ENCODE measurements at regions not wholly inside any gene's neighbourhood (a gene's known extent, or its start where the extent isn't known, plus 50 kb on each side); places are given as distances from the start of the nearest gene placed in this dataset.

DNA sequence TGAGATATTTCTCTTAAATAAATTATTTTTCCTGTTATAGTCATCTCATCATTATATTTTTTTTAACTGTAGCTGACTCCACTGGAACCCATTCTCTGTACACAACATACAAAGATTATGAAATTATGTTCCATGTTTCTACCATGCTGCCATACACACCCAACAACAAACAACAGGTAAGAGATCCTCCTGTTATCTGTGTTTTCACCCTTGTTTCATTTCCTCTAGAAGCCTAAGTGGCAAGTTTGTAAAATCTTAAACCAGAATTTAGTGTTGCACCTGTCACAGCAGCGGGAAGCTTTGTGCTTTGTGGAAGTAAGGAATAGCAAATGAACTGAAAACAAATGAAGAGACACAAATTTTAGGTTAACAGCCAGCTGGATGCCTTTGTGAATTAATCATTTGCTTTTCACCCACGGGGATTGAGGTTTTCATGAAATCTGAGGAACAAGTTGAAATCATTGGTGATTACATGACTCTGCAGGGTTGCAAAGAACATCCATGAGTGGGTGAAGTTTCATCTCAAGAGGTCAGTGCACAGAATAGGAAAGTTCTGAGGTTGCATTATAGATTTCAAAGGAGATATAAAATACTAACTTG is 273.9 kb upstream of the RGS6 start:
- DNase-seq (ENCODE audit: low read depth in 2 of 2, low spot score in 1 of 2), result no peak

DNA sequence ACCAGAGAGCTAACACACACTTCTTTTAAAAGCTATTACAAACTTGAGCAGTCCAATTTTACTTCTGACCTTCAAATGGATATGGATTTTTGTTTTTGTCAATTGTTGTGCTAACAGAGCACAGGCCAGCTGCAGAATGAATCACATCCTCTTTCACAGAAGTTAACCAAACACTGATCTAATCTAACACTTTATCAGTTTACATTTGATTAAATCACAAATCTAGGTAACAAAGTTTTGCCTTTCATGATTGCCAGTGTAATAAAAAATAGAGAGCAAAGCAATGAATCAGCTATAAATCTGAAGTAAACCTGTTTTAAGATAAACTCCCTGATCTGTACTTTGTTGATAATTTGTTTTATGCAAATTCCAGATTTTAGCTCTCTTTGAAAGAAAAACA is 273.1 kb upstream of the RGS6 start:
- no peak for DNase-seq (ENCODE audit: low read depth in 2 of 2, low spot score in 1 of 2)

DNA sequence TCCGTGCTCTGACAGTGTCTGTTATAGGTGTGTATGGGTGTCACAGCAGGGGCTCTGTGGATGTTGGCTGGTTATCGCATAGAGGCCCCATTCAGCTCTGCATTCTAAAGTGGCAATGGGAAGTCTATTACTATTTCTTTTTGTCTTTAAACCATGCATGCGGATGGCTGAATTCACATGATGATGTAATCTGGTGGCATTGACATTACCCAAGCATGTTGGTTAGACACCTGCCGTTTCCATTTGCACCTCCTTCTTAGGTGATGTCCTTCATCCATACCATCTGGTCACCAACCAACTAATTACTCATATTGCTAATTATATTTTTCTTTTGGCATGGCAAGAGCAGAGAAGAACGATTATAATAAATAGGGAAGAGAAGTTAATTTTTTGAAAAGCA is 270.8 kb upstream of the RGS6 start:
- no peak for DNase-seq (ENCODE audit: low read depth in 2 of 2, low spot score in 1 of 2)

DNA sequence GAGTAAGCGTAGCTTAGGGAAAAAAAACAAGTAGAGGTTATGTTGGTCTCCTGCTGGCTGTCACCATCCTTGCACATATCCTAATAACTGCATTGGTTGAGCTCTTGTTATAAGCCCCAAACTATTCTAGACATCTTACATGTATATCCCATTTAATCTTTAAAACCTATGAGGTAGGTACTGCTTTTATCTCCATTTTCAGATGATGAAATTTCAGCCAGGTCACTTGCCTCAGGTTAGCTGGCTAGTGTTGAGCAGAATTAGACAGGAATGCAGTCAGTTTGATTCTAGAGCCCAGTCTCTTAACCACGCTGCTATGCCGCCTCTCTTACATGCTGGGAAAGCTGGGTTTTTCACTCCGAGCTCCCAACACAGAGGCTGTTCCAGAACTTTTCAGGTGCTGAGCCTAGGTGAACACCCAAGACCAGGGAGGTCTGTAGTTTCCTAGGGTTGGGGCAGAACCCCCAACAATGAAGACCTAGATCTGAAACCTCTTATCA is 269.9 kb upstream of the RGS6 start:
- no peak for DNase-seq (ENCODE audit: low read depth in 2 of 2, low spot score in 1 of 2)

DNA sequence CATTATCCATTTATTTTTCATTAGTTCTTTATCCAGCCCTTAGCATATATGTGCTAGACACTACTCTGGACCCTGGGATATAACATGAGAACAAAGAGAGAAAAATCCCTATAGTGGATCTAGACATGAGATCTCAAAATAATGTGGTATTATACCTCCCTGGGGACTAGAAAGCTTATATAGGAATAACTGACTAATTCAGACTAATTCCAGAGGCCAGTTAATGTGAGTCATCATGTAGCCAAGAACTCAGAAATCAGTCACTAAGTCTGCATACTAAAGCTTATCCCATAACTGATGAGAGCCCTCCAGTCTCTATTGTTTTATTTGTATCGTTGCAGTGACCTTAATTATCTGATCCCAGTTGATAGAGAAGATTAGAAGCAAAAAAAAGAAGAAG is 267.1 kb upstream of the RGS6 start:
- DNase-seq (ENCODE audit: low read depth in 2 of 2, low spot score in 1 of 2), result no peak

DNA sequence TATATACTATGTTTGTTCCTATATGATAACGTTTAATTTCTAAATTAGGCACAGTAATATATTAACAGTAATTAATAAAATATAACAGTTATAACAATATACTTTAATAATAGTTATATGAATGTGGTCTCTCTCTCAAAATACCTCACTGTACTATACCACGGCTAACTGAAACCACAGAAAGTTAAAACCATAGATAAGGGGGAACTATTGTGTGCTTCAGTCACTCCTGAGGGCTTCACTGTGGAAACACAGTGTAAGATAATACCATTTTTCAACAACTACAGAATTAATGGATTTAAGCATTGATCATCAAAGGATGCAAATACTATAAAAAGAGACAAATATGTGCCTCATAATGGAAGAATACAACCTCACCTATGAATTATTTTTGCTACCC is 266.4 kb upstream of the RGS6 start:
- DNase-seq (ENCODE audit: low read depth in 2 of 2, low spot score in 1 of 2), result no peak

DNA sequence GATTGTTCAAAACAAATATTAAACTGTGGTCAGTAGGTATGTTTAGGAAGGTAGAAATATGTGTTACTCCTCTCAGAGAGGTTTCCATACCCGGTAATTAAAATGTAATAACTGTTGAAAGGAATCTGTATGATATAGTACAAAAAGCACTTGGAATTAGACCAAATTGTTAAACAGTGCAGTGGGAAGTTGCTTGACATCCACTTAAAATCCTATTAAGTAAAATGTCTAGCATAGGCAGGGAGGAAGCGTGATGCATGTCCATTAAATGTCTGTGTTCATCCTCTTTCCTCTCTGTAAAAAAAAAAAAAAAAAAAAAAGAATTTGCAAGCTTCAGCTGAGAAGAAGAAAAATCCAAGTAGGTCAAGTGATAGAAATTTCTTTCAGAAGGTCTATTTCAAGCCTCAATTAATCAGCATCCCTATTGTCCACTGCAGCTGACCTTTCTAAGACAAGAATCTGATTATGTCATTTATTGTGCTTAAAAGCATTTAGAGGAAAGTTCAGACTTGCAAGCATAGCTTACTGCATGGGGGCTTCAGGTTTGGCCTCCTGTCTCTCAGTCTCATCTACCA is 265.6 kb upstream of the RGS6 start:
- DNase-seq (ENCODE audit: low read depth in 2 of 2, low spot score in 1 of 2), result no peak

DNA sequence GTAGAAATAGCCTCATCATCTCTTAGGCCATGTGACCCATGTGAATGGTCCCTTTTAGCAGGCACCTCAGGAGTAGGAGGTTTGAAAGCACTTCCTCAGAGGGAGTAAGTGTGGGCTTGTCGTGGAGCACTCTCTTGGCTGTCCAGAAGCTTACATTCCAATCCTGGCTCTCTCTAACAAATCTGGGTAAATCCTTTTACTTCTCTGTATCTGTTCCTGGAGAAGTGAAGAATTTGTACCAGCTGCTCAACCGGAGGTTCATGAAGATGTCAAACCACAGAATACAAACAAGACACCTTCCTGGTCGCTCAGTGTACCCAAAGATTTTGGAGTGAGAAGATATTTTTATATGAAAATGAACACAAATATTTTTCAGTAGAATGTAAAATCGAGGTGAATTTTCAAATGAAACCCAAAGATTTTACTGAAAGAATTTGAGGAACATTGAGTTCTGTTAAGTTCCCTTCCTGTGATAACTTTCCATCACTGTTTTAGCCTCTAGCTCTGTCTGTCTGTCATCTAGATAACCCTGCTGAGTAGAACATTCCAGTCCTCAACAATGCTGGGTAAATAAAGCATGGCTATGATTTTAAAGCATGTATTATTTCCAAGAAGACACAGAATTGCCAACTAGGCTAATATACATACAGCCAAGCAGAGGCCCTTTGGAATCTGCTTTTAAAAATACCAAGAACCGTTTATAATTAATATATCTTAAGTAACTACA is 263.9 kb upstream of the RGS6 start:
- no peak for DNase-seq (ENCODE audit: low read depth in 2 of 2, low spot score in 1 of 2)

DNA sequence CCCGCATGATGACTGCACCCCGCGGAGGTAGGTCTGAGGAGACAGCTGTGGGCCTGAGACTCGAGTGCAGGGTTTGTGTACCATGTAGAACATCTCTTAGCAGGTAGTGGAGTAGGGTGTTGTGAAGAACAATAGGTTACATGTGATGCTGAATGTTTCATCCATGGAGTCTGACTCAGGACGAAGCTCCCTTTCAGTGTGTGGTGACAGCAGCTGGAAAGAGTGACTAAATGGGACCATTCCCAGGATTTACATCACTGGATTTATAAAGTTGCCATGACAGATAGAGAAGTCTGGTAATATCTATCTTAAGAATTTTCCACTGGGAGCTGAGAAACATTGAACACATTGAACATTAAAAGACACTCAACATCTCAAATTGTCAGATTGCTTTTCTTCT is 259.6 kb upstream of the RGS6 start:
- DNase-seq (ENCODE audit: low read depth in 2 of 2, low spot score in 1 of 2), result no peak

DNA sequence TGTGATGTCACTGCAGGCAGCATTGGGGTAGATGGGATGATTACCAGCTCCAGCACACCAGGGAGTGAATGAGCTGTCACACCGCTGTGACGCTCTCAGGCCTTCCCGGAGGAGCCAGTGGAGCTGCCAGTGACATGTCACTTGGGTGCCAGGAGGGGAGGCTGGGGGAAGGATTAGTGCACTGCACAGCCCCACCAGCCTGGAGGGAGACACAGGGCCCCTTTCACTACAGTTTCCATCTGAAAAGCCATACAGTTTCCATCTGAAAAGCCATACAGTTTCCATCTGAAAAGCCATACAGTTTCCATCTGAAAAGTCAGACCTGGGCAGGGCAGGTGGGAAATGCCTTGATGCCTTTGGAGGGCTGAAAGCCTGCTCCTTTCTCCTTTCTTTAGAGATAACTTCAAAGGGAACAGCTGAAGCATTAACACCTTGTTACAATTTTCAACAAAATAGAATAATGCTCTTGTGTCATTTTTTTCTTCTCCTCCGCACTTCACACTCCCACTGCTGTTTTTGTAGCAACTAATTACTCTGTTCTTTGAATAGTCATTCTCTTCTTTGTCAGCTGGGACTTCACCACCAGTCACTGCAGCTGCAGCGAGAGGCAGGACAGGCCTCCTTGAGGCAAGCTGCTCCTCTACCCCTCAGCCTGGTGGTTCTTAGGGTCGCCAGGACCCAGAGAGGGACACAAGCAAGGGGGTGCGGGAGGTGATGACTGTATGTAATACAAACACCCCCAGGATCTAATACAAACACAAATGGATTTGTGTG is 256.9 kb upstream of the RGS6 start:
- no peak for DNase-seq (ENCODE audit: low read depth in 2 of 2, low spot score in 1 of 2)

DNA sequence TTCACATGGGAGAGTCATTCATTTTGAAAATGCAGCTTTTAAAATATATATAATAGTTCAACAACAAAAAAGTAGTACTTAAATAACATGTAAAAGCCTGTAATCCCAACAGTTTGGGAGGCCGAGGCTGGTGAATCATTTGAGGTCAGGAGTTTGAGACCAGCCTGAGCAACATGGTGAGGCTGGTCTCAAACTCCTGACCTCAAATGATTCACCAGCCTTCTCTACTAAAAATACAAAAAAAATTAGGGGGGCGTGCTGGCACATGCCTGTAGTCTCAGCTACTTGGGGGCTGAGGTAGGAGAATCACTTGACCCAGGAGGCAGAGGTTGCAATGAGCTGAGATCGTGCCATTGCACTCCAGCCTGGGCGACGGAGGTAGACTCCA is 256.3 kb upstream of the RGS6 start:
- DNase-seq (ENCODE audit: low read depth in 2 of 2, low spot score in 1 of 2), result no peak

DNA sequence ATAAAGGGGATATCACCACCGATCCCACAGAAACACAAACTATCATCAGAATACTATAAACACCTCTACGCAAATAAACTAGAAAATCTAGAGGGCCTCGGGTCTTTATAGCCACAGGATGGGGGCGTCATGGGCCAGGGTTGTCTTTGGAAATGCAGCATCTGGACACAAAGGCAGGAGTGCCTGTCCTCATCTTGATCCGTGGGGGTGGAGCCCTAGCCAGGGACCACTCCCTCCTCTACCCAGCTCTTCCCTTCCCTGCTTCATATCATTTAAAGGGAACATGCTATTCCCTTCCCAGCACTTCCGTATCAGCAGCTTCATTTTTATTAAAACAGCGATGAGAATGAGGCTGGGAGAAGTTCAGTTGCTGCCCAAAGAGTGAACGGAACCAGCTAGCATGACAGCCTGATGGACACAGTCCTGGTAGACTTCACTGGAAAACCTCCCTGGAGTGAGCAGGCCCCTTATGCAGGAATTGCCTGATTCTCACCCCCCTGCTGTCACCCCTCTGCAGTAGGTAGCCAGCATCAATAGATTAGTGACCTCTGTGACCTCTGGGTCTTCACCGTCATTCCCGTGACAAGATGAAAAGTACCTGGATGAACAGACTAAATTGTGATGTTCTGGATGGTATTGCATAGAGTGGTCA is 251.4 kb upstream of the RGS6 start:
- DNase-seq (ENCODE audit: low read depth in 2 of 2, low spot score in 1 of 2), result no peak

DNA sequence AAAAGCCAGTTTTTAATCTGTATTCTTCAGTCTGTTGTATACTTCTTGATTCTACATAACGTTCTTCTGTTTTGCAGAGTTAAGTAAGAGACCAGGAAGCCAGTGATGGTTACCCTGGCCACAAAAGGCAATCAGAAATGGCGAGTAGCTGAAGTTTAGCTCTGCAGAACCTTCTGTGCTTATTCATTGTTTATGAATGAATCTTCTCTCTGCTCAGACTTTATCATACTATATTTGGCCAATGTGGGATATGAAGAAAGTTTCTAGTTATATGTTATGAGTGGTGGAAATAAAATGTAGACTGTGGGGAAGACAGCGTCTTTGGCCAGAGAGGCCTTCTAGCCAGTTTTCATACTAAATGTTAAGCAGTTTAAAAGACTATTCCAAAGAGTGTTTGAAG is 249.9 kb upstream of the RGS6 start:
- DNase-seq (ENCODE audit: low read depth in 2 of 2, low spot score in 1 of 2), result no peak

DNA sequence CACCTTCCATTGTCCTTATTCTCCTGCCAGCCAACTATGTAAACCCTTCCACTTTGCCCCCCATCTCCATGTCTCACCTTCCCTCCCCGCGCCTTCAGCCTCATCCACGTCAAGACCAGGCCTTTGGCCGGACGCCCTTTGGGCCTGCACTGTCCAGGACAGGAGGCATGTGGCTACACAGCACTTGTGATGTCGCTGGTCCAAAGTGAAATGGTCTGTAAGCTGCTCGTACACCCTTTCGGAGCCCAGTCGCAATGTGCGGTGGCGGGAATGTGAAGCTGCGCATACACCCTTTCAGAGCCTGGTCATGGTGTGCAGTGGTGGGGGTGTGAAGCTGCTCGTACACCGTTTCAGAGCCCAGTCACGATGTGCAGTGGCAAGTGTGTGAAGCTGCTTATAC is 247.9 kb upstream of the RGS6 start:
- no peak for DNase-seq (ENCODE audit: low read depth in 2 of 2, low spot score in 1 of 2)

DNA sequence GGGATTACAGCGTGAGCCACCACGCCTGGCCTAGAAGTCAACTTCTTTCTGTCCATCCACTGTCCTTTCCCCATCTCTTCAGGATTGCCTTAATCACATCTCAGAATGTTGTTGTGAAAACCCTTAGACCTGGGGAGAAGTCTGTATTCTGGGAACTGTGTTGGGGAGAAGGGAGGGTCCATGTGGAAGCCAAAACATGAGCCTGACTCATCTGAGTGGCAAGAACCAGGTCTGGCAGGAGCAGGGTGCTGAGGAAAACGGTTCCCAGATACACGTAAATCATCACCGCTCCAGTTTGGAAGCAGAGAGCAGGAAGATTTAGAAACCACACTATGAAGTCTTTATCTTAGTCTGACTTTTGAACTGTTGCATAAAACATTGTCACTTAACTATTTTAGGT is 245.6 kb upstream of the RGS6 start:
- no peak for DNase-seq (ENCODE audit: low read depth in 2 of 2, low spot score in 1 of 2)

DNA sequence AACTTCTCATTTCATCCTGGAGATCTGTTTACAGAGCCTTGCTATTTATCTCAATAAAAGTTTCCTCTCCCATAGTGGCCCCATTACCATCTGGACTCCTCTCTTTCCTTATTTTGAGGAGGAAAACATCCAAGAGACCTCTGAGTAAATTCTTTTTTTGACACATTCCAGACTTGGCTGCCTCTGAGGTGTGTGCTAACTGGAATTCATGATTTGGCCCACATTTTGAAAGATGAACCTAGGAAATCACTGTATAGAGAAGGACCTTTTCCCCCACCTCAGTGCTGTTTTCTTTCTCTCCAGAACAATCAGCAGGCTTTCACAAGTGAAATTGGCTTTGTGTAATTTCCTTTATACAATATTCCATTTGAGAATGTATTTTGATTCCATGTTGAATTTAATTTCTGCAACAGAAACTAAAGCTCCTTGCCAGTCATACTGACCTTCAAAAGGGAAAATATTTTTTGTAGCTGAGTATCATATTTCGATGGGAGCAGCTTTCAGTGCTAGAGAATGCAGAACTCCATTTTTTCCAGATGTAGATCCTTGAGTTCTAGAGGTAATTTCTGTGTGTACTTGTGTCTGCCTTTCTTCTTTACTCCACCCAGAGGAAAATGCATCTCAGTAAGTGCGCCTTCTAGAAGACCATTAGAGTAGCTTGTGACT is 244.9 kb upstream of the RGS6 start:
- DNase-seq (ENCODE audit: low read depth in 2 of 2, low spot score in 1 of 2), result no peak

DNA sequence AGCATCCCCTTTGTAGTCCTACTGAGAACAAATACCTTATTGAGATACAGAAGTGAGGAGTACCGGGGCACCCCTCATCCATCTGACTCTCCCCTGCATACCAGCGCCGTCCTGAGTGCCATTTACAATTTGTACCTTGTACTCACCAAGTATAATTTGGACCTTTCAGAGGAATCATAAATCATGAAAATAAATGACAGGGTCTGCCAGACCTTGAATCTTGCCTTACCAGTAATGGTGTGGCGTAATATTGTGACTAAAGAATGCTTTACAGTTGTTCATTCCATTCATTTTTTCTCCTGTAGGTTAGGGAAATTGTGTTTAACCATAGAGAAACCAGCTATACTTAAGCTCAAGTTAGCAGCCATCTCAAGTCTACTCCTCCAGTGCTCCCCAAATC is 243.7 kb upstream of the RGS6 start:
- no peak for DNase-seq (ENCODE audit: low read depth in 2 of 2, low spot score in 1 of 2)

DNA sequence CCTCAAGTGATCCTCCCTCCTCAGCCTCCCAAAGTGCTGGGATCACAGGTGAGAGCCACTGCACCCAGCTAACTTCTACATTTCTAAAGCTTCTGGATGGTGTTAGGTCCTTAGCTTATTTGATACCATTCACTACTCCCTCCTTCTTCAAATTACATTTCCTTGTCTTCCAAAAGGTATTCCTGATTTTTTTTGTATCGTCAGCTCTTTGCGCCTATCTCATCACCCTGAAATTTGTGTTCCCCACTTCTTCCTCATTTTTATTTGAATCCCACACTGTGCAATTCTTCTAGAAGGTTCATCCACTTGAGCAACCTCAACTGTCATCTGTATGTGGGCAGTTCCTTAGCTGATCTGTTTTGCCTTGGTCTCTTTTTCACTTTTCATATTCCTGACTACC is 241.8 kb upstream of the RGS6 start:
- no peak for DNase-seq (ENCODE audit: low read depth in 2 of 2, low spot score in 1 of 2)

DNA sequence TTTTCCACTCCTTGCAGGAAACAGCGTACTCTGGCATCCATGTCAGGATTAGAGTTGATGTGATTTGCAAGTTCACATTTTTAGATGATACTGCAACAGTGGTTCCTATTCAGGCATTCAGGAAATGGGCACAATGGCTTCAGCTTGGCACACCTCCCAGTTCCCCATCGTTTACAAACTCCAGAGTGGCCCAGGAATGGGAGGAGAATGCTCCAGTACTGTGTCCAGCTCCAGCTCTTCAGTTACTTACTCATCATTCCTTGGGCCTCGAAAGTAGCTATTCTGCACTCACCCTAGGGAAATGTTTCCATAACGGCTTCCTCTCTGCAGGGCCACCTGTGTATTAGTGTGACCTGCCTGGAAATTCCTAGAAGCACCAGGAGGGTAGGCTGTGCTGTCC is 239.7 kb upstream of the RGS6 start:
- no peak for DNase-seq (ENCODE audit: low read depth in 2 of 2, low spot score in 1 of 2)

DNA sequence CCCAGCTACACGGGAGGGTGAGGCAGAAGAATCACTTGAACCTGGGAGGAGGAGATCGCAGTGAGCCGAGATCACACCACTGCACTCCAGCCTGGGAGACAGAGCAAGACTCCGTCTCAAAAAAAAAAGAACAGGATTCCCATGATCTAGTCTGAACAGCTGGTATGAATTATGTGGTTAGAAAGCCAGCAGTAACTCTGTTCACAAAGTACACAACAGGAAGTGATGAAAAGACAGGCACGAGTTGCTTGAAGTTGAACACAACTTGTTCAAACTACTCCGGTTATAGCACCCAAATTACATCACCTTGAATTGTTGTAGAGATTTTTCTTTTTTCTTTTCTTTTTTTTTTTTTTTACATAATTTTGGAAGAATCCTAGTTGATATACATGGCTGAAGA is 238.8 kb upstream of the RGS6 start:
- no peak for DNase-seq (ENCODE audit: low read depth in 2 of 2, low spot score in 1 of 2)
